ENCODE measurements at regions not wholly inside any gene's neighbourhood (a gene's known extent, or its start where the extent isn't known, plus 50 kb on each side); places are given as distances from the start of the nearest gene placed in this dataset.

DNA sequence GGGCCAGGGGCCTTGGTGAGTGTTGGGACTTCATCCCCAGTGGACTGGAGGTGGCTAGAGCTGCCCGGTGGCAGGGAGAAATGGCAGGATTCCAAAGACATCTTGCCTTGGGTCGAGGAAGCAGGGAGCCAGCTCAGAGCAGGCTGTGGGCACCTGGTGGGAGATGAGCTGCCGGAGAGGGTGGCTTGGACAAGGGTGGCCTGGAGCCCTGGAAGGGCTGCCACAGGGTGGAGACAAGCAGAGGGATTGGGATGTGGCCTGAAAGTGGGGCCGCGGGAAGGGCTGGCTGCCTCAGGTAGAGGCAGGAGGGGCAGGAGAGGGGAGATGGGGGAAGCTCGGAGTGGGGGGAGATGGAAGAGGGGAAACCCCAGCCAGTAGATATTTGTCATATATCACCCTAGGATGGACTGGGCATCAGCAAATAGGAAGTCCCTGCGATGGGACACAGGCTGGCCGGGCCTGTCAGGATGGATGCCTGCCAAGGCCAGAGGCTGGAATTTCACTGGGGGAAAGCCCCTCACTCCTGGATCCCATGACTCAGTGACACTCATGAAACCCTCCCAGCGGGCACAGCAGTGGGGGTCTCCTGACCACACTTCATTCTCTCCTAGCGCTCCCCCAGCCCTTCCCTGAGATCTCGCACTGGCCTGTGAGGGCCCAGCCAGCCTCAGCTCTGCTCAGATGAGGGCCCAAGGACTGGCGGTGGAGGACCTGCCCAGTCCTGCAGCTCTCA is 72.0 kb upstream of the SHISAL1 start:
- TF ChIP-seq ZNF248 (tag by site-specific recombination; IDR thresholded peaks at IDR 0.05) (no peak), SCRT1 (tag by site-specific recombination; IDR thresholded peaks at IDR 0.05; ENCODE audit: borderline replicate concordance) (no peak), YY1 (tag by site-specific recombination; IDR thresholded peaks at IDR 0.05) (no peak)
- TF ChIP-seq, protein P1, sequence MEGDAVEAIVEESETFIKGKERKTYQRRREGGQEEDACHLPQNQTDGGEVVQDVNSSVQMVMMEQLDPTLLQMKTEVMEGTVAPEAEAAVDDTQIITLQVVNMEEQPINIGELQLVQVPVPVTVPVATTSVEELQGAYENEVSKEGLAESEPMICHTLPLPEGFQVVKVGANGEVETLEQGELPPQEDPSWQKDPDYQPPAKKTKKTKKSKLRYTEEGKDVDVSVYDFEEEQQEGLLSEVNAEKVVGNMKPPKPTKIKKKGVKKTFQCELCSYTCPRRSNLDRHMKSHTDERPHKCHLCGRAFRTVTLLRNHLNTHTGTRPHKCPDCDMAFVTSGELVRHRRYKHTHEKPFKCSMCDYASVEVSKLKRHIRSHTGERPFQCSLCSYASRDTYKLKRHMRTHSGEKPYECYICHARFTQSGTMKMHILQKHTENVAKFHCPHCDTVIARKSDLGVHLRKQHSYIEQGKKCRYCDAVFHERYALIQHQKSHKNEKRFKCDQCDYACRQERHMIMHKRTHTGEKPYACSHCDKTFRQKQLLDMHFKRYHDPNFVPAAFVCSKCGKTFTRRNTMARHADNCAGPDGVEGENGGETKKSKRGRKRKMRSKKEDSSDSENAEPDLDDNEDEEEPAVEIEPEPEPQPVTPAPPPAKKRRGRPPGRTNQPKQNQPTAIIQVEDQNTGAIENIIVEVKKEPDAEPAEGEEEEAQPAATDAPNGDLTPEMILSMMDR (tag by site-specific recombination; IDR thresholded peaks at IDR 0.05), result no peak
- TF ChIP-seq, protein P2, sequence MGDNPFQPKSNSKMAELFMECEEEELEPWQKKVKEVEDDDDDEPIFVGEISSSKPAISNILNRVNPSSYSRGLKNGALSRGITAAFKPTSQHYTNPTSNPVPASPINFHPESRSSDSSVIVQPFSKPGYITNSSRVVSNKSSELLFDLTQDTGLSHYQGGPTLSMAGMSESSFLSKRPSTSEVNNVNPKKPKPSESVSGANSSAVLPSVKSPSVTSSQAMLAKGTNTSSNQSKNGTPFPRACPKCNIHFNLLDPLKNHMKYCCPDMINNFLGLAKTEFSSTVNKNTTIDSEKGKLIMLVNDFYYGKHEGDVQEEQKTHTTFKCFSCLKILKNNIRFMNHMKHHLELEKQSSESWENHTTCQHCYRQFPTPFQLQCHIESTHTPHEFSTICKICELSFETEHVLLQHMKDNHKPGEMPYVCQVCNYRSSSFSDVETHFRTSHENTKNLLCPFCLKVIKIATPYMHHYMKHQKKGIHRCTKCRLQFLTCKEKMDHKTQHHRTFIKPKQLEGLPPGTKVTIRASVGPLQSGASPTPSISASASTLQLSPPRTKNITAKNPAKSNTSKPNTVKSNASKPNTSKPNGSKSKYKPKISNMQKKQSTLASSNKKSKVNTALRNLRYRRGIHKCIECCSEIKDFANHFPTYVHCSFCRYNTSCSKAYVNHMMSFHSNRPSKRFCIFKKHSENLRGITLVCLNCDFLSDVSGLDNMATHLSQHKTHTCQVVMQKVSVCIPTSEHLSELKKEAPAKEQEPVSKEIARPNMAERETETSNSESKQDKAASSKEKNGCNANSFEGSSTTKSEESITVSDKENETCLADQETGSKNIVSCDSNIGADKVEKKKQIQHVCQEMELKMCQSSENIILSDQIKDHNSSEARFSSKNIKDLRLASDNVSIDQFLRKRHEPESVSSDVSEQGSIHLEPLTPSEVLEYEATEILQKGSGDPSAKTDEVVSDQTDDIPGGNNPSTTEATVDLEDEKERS (tag by site-specific recombination; IDR thresholded peaks at IDR 0.05), result no peak
- TF ChIP-seq, protein P3, sequence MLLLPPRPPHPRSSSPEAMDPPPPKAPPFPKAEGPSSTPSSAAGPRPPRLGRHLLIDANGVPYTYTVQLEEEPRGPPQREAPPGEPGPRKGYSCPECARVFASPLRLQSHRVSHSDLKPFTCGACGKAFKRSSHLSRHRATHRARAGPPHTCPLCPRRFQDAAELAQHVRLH (tag by site-specific recombination; IDR thresholded peaks at IDR 0.05), result no peak
- TF ChIP-seq, protein P4, sequence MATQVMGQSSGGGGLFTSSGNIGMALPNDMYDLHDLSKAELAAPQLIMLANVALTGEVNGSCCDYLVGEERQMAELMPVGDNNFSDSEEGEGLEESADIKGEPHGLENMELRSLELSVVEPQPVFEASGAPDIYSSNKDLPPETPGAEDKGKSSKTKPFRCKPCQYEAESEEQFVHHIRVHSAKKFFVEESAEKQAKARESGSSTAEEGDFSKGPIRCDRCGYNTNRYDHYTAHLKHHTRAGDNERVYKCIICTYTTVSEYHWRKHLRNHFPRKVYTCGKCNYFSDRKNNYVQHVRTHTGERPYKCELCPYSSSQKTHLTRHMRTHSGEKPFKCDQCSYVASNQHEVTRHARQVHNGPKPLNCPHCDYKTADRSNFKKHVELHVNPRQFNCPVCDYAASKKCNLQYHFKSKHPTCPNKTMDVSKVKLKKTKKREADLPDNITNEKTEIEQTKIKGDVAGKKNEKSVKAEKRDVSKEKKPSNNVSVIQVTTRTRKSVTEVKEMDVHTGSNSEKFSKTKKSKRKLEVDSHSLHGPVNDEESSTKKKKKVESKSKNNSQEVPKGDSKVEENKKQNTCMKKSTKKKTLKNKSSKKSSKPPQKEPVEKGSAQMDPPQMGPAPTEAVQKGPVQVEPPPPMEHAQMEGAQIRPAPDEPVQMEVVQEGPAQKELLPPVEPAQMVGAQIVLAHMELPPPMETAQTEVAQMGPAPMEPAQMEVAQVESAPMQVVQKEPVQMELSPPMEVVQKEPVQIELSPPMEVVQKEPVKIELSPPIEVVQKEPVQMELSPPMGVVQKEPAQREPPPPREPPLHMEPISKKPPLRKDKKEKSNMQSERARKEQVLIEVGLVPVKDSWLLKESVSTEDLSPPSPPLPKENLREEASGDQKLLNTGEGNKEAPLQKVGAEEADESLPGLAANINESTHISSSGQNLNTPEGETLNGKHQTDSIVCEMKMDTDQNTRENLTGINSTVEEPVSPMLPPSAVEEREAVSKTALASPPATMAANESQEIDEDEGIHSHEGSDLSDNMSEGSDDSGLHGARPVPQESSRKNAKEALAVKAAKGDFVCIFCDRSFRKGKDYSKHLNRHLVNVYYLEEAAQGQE (tag by site-specific recombination; IDR thresholded peaks at IDR 0.05), result no peak
